ENCODE measurements at regions not wholly inside any gene's neighbourhood (a gene's known extent, or its start where the extent isn't known, plus 50 kb on each side); places are given as distances from the start of the nearest gene placed in this dataset.

GRCh38 chr2:59033661-59034060, 792.5 kb upstream of the FANCL start:
- no peak for TF ChIP-seq CTCF (IDR thresholded peaks at IDR 0.05; ENCODE audit: poor library complexity, severe bottlenecking)
- TF ChIP-seq TAF1 (IDR thresholded peaks at IDR 0.05; ENCODE audit: low read depth), result no peak
- TF ChIP-seq, protein P1, sequence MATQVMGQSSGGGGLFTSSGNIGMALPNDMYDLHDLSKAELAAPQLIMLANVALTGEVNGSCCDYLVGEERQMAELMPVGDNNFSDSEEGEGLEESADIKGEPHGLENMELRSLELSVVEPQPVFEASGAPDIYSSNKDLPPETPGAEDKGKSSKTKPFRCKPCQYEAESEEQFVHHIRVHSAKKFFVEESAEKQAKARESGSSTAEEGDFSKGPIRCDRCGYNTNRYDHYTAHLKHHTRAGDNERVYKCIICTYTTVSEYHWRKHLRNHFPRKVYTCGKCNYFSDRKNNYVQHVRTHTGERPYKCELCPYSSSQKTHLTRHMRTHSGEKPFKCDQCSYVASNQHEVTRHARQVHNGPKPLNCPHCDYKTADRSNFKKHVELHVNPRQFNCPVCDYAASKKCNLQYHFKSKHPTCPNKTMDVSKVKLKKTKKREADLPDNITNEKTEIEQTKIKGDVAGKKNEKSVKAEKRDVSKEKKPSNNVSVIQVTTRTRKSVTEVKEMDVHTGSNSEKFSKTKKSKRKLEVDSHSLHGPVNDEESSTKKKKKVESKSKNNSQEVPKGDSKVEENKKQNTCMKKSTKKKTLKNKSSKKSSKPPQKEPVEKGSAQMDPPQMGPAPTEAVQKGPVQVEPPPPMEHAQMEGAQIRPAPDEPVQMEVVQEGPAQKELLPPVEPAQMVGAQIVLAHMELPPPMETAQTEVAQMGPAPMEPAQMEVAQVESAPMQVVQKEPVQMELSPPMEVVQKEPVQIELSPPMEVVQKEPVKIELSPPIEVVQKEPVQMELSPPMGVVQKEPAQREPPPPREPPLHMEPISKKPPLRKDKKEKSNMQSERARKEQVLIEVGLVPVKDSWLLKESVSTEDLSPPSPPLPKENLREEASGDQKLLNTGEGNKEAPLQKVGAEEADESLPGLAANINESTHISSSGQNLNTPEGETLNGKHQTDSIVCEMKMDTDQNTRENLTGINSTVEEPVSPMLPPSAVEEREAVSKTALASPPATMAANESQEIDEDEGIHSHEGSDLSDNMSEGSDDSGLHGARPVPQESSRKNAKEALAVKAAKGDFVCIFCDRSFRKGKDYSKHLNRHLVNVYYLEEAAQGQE (IDR thresholded peaks at IDR 0.05; ENCODE audit: borderline replicate concordance), result no peak
- no peak for TF ChIP-seq RAD21 (conservative IDR thresholded peaks at IDR 0.05)
- TF ChIP-seq SMC3 (conservative IDR thresholded peaks at IDR 0.05; ENCODE audit: poor library complexity), result no peak
- no peak for TF ChIP-seq EZH2 (IDR thresholded peaks at IDR 0.05; ENCODE audit: borderline replicate concordance, insufficient read depth, low read length, poor library complexity, severe bottlenecking)
- no peak for TF ChIP-seq MXI1 (conservative IDR thresholded peaks at IDR 0.05; ENCODE audit: poor library complexity, severe bottlenecking)
- TF ChIP-seq POLR2AphosphoS5 (IDR thresholded peaks at IDR 0.05), result no peak
- TF ChIP-seq EP300 (conservative IDR thresholded peaks at IDR 0.05; ENCODE audit: poor library complexity, severe bottlenecking), result no peak
- Histone ChIP-seq H3K4me3 (ENCODE audit: low read length) (no peak overlapping the region), H3K79me2 (replicated peaks; ENCODE audit: insufficient read depth, low read length) (no peaks in the 10 kb centered on the region), H3K36me3 (ENCODE audit: insufficient read depth, low read length) (no peaks in the 10 kb centered on the region), H3F3A (ENCODE audit: insufficient read depth, low read length, poor library complexity, severe bottlenecking) (no peaks in the 10 kb centered on the region), H3K27me3 (ENCODE audit: insufficient read depth, low read depth, low read length) (no peaks in the 10 kb centered on the region), H3K9me2 (ENCODE audit: insufficient read depth, low read length) (no peaks in the 10 kb centered on the region), H3K9me3 (ENCODE audit: low read length) (peaks cover 4% of the 10 kb centered on the region), H3K4me2 (ENCODE audit: low read length) (no peak overlapping the region), H3K27ac (ENCODE audit: low read length) (no peak overlapping the region), H2AFZ (ENCODE audit: low read depth, low read length) (no peak overlapping the region), H3K9ac (ENCODE audit: low read length) (no peak overlapping the region), H4K20me1 (ENCODE audit: insufficient read depth) (no peaks in the 10 kb centered on the region)

- Histone ChIP-seq H3K4me2 (ENCODE audit: low read length) (no peak overlapping the region), H3K27me3 (ENCODE audit: insufficient read depth, low read depth, low read length) (no peaks in the 10 kb centered on the region), H3F3A (ENCODE audit: insufficient read depth, low read length, poor library complexity, severe bottlenecking) (no peaks in the 10 kb centered on the region), H3K9me3 (ENCODE audit: low read length) (no peaks in the 10 kb centered on the region), H4K20me1 (ENCODE audit: insufficient read depth) (no peaks in the 10 kb centered on the region), H3K36me3 (ENCODE audit: insufficient read depth, low read length) (no peaks in the 10 kb centered on the region), H3K27ac (ENCODE audit: low read length) (no peak overlapping the region), H3K9me2 (ENCODE audit: insufficient read depth, low read length) (no peaks in the 10 kb centered on the region), H3K9ac (ENCODE audit: low read length) (no peak overlapping the region), H3K4me3 (ENCODE audit: low read length) (no peak overlapping the region), H2AFZ (ENCODE audit: low read depth, low read length) (no peak overlapping the region), H3K79me2 (replicated peaks; ENCODE audit: insufficient read depth, low read length) (no peaks in the 10 kb centered on the region)
- no peak for TF ChIP-seq TAF1 (IDR thresholded peaks at IDR 0.05; ENCODE audit: low read depth)
These were observed 791.4 kb upstream of the FANCL start for GRCh38 chr2:59032499-59032898.

- H3K27me3 ChIP-seq (ENCODE audit: insufficient read depth, low read depth, low read length), result no peaks in the 10 kb centered on the region
- no peaks in the 10 kb centered on the region for H3F3A ChIP-seq (ENCODE audit: insufficient read depth, low read length, poor library complexity, severe bottlenecking)
- no peak overlapping the region for H3K4me3 ChIP-seq (ENCODE audit: low read length)
- no peaks in the 10 kb centered on the region for H3K36me3 ChIP-seq (ENCODE audit: insufficient read depth, low read length)
- no peak for TF ChIP-seq SMC3 (conservative IDR thresholded peaks at IDR 0.05; ENCODE audit: poor library complexity)
- no peak for TF ChIP-seq EZH2 (IDR thresholded peaks at IDR 0.05; ENCODE audit: borderline replicate concordance, insufficient read depth, low read length, poor library complexity, severe bottlenecking)
- TF ChIP-seq TAF1 (IDR thresholded peaks at IDR 0.05; ENCODE audit: low read depth), result no peak
- TF ChIP-seq, protein P1 (IDR thresholded peaks at IDR 0.05; ENCODE audit: borderline replicate concordance), result no peak
- no peak for TF ChIP-seq POLR2AphosphoS5 (IDR thresholded peaks at IDR 0.05)
- TF ChIP-seq RAD21 (conservative IDR thresholded peaks at IDR 0.05), result no peak
- no peak for TF ChIP-seq CTCF (IDR thresholded peaks at IDR 0.05; ENCODE audit: poor library complexity, severe bottlenecking)
- TF ChIP-seq EP300 (conservative IDR thresholded peaks at IDR 0.05; ENCODE audit: poor library complexity, severe bottlenecking), result no peak
- no peak for TF ChIP-seq MXI1 (conservative IDR thresholded peaks at IDR 0.05; ENCODE audit: poor library complexity, severe bottlenecking)
- H3K9ac ChIP-seq (ENCODE audit: low read length), result no peak overlapping the region
- no peaks in the 10 kb centered on the region for H3K9me2 ChIP-seq (ENCODE audit: insufficient read depth, low read length)
- no peaks in the 10 kb centered on the region for H3K9me3 ChIP-seq (ENCODE audit: low read length)
- no peak overlapping the region for H2AFZ ChIP-seq (ENCODE audit: low read depth, low read length)
- no peaks in the 10 kb centered on the region for H3K79me2 ChIP-seq (replicated peaks; ENCODE audit: insufficient read depth, low read length)
- H4K20me1 ChIP-seq (ENCODE audit: insufficient read depth), result no peaks in the 10 kb centered on the region
- H3K4me2 ChIP-seq (ENCODE audit: low read length), result no peak overlapping the region
- H3K27ac ChIP-seq (ENCODE audit: low read length), result no peak overlapping the region
These were observed 787.9 kb upstream of the FANCL start for GRCh38 chr2:59029058-59029457.
